ENCODE measurements at regions not wholly inside any gene's neighbourhood (a gene's known extent, or its start where the extent isn't known, plus 50 kb on each side); places are given as distances from the start of the nearest gene placed in this dataset.
"Not testable (repeated sequence)": the region's sequence is repeated elsewhere in the genome, so short reads cannot be mapped to it uniquely, and the experiment has no call there.

- not testable (repeated sequence) for DNase-seq
Measured at GRCh38 chr6:71007298-71007697, 50.4 kb upstream of the B3GAT2 start.

GRCh38 chr6:71011871-71012371, 55.1 kb upstream of the B3GAT2 start:
- no peak for DNase-seq

GRCh38 chr6:71012866-71013469, 56.1 kb upstream of the B3GAT2 start:
- DNase-seq = peak; percentile 16

- DNase-seq = no peak
Measured at GRCh38 chr6:71015392-71015791, 58.5 kb upstream of the B3GAT2 start.

GRCh38 chr6:71028236-71028876, 71.5 kb upstream of the B3GAT2 start:
- no peak for DNase-seq

- no peak for DNase-seq
Measured at GRCh38 chr6:71028877-71029252, 72.0 kb upstream of the B3GAT2 start.

- no peak for DNase-seq
Measured at GRCh38 chr6:71029555-71029954, 72.7 kb upstream of the B3GAT2 start.

GRCh38 chr6:71031912-71032311, 75.1 kb upstream of the B3GAT2 start:
- no peak for DNase-seq

- DNase-seq = no peak
Measured at GRCh38 chr6:71033171-71033570, 76.3 kb upstream of the B3GAT2 start.

- DNase-seq = no peak
Measured at GRCh38 chr6:71033890-71034289, 77.0 kb upstream of the B3GAT2 start.

GRCh38 chr6:71034563-71035345, 77.9 kb upstream of the B3GAT2 start:
- DNase-seq = no peak

- DNase-seq = no peak
Measured at GRCh38 chr6:71035871-71036270, 79.0 kb upstream of the B3GAT2 start.

GRCh38 chr6:71038711-71039344, 82.0 kb upstream of the B3GAT2 start:
- no peak for DNase-seq

- no peak for DNase-seq
Measured at GRCh38 chr6:71040043-71040442, 83.2 kb upstream of the B3GAT2 start.

- no peak for DNase-seq
Measured at GRCh38 chr6:71040841-71041240, 84.0 kb upstream of the B3GAT2 start.

- DNase-seq = no peak
Measured at GRCh38 chr6:71043902-71044301, 87.0 kb upstream of the B3GAT2 start.

- DNase-seq = no peak
Measured at GRCh38 chr6:71044753-71045152, 87.9 kb upstream of the B3GAT2 start.

- DNase-seq = no peak
Measured at GRCh38 chr6:71045296-71045695, 88.4 kb upstream of the B3GAT2 start.

- DNase-seq = no peak
Measured at GRCh38 chr6:71047417-71047816, 90.6 kb upstream of the B3GAT2 start.

GRCh38 chr6:71048320-71049164, 91.7 kb upstream of the B3GAT2 start:
- no peak for DNase-seq

GRCh38 chr6:71049198-71049770, 92.4 kb upstream of the B3GAT2 start:
- no peak for DNase-seq

GRCh38 chr6:71053475-71053874, 96.6 kb upstream of the B3GAT2 start:
- DNase-seq = no peak
